IMR-90 (cell line): ENCODE measurements at regions not wholly inside any gene's neighbourhood (a gene's known extent, or its start where the extent isn't known, plus 50 kb on each side); places are given as distances from the start of the nearest gene placed in this dataset.

ENCODE experiments used
- BHLHE40 ChIP-seq: fragments of 150-350 bp; IDR thresholded peaks from 2 replicates; pipeline ENCODE4 v1.6.1; 2016; ENCODE audit warnings: mild to moderate bottlenecking, low read depth, low read length
- CTCF ChIP-seq: conservative IDR thresholded peaks from 2 replicates; pipeline ENCODE4 v1.5.1; 2012; ENCODE audit warnings: mild to moderate bottlenecking, low read depth, low read length, improper control_type of control experiment
- ELK1 ChIP-seq: fragments of 150-350 bp; IDR thresholded peaks from 2 replicates; pipeline ENCODE4 v1.6.1; 2016; ENCODE audit warnings: low read depth, mild to moderate bottlenecking, low read length, moderate library complexity, borderline replicate concordance
- FOS ChIP-seq: fragments of 150-350 bp; IDR thresholded peaks from 2 replicates; pipeline ENCODE4 v1.6.1; 2016; ENCODE audit warnings: low read depth, low read length
- MAZ ChIP-seq: IDR thresholded peaks from 2 replicates; pipeline ENCODE4 v1.6.1; 2012; ENCODE audit warnings: low read depth, mild to moderate bottlenecking, low read length, improper control_type of control experiment, moderate library complexity, borderline replicate concordance
- MXI1 ChIP-seq: IDR thresholded peaks from 2 replicates; pipeline ENCODE4 v1.6.1; 2012; ENCODE audit warnings: low read depth, mild to moderate bottlenecking, low read length, moderate library complexity, borderline replicate concordance
- NFE2L2 ChIP-seq: fragments of 150-350 bp; IDR thresholded peaks from 2 replicates; pipeline ENCODE4 v1.6.1; 2016; ENCODE audit warnings: low read depth, mild to moderate bottlenecking, low read length
- POLR2A ChIP-seq: IDR thresholded peaks from 2 replicates; pipeline ENCODE4 v1.6.1; 2012; ENCODE audit warnings: mild to moderate bottlenecking, low read depth, low read length
- RCOR1 ChIP-seq: IDR thresholded peaks from 2 replicates; pipeline ENCODE4 v1.6.1; 2012; ENCODE audit warnings: mild to moderate bottlenecking, low read length, improper control_type of control experiment; ENCODE audit not compliant: insufficient replicate concordance

- TF ChIP-seq MAZ = no peak
- TF ChIP-seq CTCF = no peak
- no peak for TF ChIP-seq ELK1
- no peak for TF ChIP-seq MXI1
- no peak for TF ChIP-seq POLR2A
- TF ChIP-seq FOS = no peak
- no peak for TF ChIP-seq BHLHE40
- TF ChIP-seq RCOR1 = no peak
- TF ChIP-seq NFE2L2 = no peak
Observed at GRCh38 chr1:208409176-208409575, 165.0 kb upstream of the PLXNA2 start.
